Activated CD4-positive, alpha-beta T cell treated with anti-CD3 and anti-CD28 coated beads, Interleukin-2, amount 10 ng/mL, durations not matched to agents 7 days and 5 days (primary cell): ENCODE measurements at regions not wholly inside any gene's neighbourhood (a gene's known extent, or its start where the extent isn't known, plus 50 kb on each side); places are given as distances from the start of the nearest gene placed in this dataset.

ENCODE experiments used
- CTCF ChIA-PET: fragments of 350-600 bp; sonication (Branson Sonifier 250); formaldehyde crosslinking; loops from one replicate; lab custom pipeline; 2021; ENCODE audit warnings: antibody characterized with exemption; lab: Charles Lee
- POLR2A ChIA-PET: fragments of 350-600 bp; sonication (Branson Sonifier 250); formaldehyde crosslinking; loops from one replicate; lab custom pipeline; 2021; ENCODE audit warnings: antibody characterized with exemption; lab: Charles Lee
- DNase-seq: peaks from one replicate; pipeline ENCODE4 v3.0.0-alpha.2; 2020
- H3K27ac Mint-ChIP-seq: one replicate; pipeline ENCODE4 v1.8.0; 2021; ENCODE audit warnings: mild to moderate bottlenecking, moderate library complexity, mixed read lengths
- H3K27me3 Mint-ChIP-seq: one replicate; pipeline ENCODE4 v1.8.0; 2021; ENCODE audit warnings: mixed read lengths
- H3K36me3 Mint-ChIP-seq: one replicate; pipeline ENCODE4 v1.8.0; 2021; ENCODE audit warnings: low read depth, mixed read lengths
- H3K4me1 Mint-ChIP-seq: one replicate; pipeline ENCODE4 v1.8.0; 2021; ENCODE audit warnings: mixed read lengths
- H3K4me3 Mint-ChIP-seq: one replicate; pipeline ENCODE4 v1.8.0; 2021; ENCODE audit warnings: mild to moderate bottlenecking, moderate library complexity, mixed read lengths
- H3K9me3 Mint-ChIP-seq: one replicate; pipeline ENCODE4 v1.8.0; 2021; ENCODE audit warnings: mixed read lengths

DNA sequence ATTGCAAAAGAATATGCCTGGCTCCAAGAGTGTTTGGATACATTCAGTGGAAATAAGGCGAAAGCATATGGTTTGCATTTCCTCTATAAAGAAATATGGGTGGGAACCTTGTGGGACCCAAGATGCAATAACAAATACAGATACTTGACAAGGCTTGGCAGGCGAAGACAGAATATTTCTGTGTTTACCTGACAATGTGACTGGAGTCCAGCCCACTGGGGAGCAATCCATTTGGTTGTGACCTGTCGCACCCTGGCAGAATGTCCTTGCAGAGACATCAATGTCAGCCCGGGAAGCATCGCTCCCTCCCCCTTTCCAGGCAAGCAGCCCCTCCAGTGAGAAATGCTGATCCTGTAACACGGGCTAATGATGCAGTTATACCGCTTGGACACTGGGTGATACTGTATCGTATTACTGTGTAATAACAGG lies 296.6 kb downstream of the MAF start:
- Mint-ChIP-seq H3K27me3 (peaks cover 9% of the 10 kb centered on the region), H3K27ac (no peak overlapping the region), H3K9me3 (no peaks in the 10 kb centered on the region), H3K36me3 (no peaks in the 10 kb centered on the region), H3K4me3 (no peak overlapping the region), H3K4me1 (no peaks in the 10 kb centered on the region)
- DNase-seq = no peak
- ChIA-PET POLR2A (no interaction called here), CTCF (no interaction called here)

DNA sequence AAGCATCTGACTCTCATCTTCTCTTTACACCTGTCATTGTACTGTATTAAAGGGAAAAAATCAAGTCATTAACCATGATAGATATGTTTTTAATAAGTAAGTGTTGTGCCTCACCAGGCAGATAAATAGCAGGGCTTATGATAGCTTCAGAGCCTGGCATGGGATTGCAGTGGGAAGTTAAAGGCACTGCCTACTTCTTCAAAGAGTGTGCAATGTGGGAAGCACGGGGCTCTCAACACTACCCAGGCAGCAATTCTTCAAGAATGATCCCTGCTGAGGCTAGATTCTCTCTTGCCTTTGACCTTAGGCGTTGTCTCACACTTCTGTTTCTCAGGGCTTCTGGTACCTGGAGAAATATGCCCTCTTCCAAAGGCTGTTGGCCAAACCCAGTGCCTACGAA lies 297.3 kb downstream of the MAF start:
- H3K4me1 Mint-ChIP-seq = no peaks in the 10 kb centered on the region
- no peak for DNase-seq
- ChIA-PET POLR2A (no interaction called here), CTCF (interaction anchor here (1.0 kb wide), 1 partner anchor 12 kb away, joined by 3 read pairs; no protein-coding TSS in a partner anchor)
- no peaks in the 10 kb centered on the region for H3K36me3 Mint-ChIP-seq
- H3K27me3 Mint-ChIP-seq = peaks cover 9% of the 10 kb centered on the region
- no peak overlapping the region for H3K4me3 Mint-ChIP-seq
- no peak overlapping the region for H3K27ac Mint-ChIP-seq
- no peaks in the 10 kb centered on the region for H3K9me3 Mint-ChIP-seq

DNA sequence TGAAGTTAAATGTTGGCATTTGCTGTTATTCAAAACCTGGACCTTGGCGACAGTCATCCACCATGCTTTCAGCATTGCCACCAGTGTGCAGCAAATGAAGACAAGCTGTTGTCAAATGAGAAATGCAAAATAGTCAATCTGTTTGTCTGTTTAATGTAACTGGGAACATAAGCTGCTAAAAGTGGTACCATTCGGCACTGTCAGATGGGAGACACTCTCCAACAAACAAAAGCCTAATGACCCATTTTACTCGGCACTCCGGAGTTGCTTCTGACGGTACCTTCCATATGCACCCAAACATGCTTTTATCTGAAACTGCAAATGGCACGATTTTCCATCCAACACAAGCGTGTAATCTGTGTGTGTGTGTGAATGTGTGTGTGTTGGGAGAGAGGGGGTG lies 297.8 kb downstream of the MAF start:
- Mint-ChIP-seq H3K27ac (no peak overlapping the region), H3K27me3 (peaks cover 9% of the 10 kb centered on the region), H3K36me3 (no peaks in the 10 kb centered on the region), H3K9me3 (no peaks in the 10 kb centered on the region), H3K4me1 (no peaks in the 10 kb centered on the region), H3K4me3 (no peak overlapping the region)
- POLR2A ChIA-PET = no interaction called here
- CTCF ChIA-PET = interaction anchor here (1.0 kb wide), 1 partner anchor 13 kb away, joined by 3 read pairs; no protein-coding TSS in a partner anchor
- DNase-seq = no peak

DNA sequence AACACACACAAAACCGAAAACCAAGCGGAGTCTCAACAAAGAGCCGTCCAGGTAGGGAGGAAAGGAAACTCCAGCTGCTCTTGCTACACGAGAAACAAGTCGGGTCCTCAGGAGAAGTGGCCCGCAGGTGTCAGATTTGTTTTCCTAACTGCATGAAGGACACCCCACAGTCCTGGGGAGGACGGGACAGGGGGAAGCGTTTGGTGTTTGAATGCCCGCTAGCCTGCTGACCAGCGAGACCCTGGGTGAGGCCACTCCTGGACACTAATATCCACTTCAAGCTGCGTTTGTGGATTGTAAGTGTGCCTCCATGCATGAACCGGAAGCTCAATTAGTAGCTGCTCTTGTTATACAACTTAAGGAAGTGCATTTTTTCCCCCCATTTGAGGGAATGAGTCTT lies 299.5 kb downstream of the MAF start:
- CTCF ChIA-PET = interaction anchor here (1.4 kb wide), 1 partner anchor 14 kb away, joined by 3 read pairs; no protein-coding TSS in a partner anchor
- no peak overlapping the region for H3K27ac Mint-ChIP-seq
- H3K36me3 Mint-ChIP-seq = no peaks in the 10 kb centered on the region
- POLR2A ChIA-PET = no interaction called here
- H3K9me3 Mint-ChIP-seq = no peaks in the 10 kb centered on the region
- peaks cover 9% of the 10 kb centered on the region for H3K27me3 Mint-ChIP-seq
- H3K4me3 Mint-ChIP-seq = no peak overlapping the region
- peaks cover 8% of the 10 kb centered on the region for H3K4me1 Mint-ChIP-seq
- DNase-seq = no peak

DNA sequence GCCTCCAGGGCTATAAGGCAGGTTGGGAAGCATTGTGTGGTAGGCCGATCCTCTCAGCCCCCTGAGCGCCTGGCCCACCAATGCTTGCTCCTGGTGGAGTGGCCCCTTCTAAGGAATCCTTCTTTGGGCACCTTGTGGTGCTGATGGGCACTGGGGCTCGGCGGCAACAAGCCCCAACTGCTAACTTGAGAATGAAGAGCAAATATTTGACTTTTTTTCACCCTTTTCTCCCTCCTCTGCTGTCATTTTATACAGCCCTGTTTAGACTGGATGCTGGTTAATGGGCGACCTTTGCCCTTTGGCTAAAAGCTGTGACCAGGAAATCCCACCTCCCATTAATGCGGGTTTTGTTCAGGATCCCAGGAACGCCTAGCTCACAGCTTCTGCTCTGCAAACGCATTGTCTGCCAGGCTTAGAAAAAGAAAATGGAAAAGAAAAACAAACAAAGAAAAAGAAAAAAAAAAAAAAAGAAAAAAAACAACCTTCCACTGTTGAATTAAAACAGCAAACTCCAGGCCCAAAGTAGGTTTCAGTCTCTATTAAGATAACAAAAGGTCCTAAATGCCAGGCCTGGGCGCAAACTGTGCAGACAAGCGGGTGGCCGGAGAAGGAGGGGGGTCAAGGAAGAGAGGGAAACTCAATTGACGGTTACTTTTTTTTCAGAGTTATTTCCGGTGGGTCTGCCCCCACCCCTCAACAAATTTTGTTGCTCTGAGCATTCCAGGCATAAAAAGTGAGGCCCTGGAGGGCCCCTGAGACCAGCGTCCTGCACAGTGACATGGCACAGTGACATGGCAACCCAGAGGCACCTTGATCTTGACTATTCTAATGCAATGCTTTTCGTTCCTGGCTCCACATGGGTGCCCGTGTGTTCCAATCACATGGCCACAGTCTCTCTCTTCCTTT lies 301.4 kb downstream of the MAF start:
- DNase-seq = no peak
- Mint-ChIP-seq H3K27ac (no peak overlapping the region), H3K4me3 (no peak overlapping the region), H3K27me3 (peaks cover 9% of the 10 kb centered on the region), H3K9me3 (no peaks in the 10 kb centered on the region), H3K4me1 (peaks cover 9% of the 10 kb centered on the region), H3K36me3 (no peaks in the 10 kb centered on the region)
- ChIA-PET CTCF (interaction anchor here (0.7 to 1.5 kb wide), 4 partner anchors 8 to 35 kb away, joined by 3 to 5 read pairs (median 4); no protein-coding TSS in a partner anchor), POLR2A (no interaction called here)

DNA sequence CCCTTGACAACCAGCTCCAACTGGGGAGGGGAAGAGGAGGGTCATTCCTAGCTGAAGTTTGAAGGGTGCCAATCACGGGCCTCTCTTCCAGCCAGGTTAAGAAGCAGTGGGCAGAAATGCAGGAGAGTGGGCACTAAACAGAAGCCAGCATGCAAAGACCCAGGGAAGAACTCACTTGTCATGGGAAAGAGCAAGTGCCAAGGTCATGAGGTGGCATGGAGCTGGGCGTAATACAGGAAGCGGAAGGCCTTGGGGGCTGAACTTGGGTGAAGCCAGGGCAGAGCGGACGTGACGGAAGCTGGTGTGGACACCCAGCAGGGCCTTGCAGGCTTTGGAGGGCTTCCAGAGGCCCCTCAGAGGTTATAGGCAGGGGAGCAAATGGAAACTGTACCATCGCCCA lies 302.1 kb downstream of the MAF start:
- H3K36me3 Mint-ChIP-seq = peaks cover 1% of the 10 kb centered on the region
- no peak for DNase-seq
- POLR2A ChIA-PET = no interaction called here
- no peak overlapping the region for H3K27ac Mint-ChIP-seq
- peaks cover 9% of the 10 kb centered on the region for H3K4me1 Mint-ChIP-seq
- CTCF ChIA-PET = interaction anchor here (0.7 to 1.5 kb wide), 3 partner anchors 8 to 12 kb away, joined by 3 to 5 read pairs (median 4); no protein-coding TSS in a partner anchor
- no peaks in the 10 kb centered on the region for H3K9me3 Mint-ChIP-seq
- no peak overlapping the region for H3K4me3 Mint-ChIP-seq
- H3K27me3 Mint-ChIP-seq = peaks cover 9% of the 10 kb centered on the region

DNA sequence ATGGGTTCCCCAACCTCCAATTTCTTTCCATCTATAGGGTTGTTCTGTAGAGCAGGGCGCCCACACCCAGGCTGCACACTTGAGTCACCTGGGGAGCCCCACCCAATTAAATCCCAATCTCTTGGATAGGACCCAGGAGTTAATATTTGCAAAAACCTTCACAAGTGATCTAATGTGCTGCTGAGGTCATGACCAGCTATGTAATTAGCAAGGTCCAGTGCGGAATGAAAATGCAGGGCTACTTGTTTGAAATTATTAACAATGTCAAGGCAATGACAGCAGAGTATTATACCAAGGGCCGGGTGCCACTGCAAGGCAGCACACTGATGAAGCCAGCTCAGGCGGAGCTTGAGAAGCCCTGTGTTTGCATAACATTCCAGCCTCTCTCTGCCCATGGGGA lies 302.7 kb downstream of the MAF start:
- Mint-ChIP-seq H3K4me3 (no peak overlapping the region), H3K27me3 (peaks cover 7% of the 10 kb centered on the region), H3K36me3 (peaks cover 2% of the 10 kb centered on the region), H3K4me1 (peaks cover 9% of the 10 kb centered on the region), H3K9me3 (no peaks in the 10 kb centered on the region), H3K27ac (no peak overlapping the region)
- ChIA-PET POLR2A (no interaction called here), CTCF (interaction anchor here (0.7 to 1.5 kb wide), 3 partner anchors 9 to 13 kb away, joined by 3 to 5 read pairs (median 4); no protein-coding TSS in a partner anchor)
- DNase-seq = no peak

DNA sequence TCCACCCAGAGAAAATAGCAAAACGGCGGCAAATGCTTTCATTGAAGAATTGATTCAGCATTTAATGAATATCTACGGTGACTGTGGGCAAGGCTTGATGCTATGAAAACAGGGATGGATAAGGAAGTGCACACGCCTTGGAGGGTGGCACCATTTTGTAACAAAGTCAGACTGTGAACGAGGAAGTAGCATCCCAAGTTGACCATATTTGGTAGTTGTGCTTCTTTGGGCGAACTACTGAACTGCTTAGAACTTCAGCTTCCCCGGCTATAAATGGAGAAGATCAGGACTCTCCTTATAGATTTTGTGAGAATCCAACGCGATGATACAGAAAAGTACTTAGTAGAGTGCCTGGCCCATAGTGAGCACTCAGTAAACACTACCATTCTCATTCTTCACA lies 303.2 kb downstream of the MAF start:
- POLR2A ChIA-PET = no interaction called here
- peaks cover 9% of the 10 kb centered on the region for H3K4me1 Mint-ChIP-seq
- peaks cover 4% of the 10 kb centered on the region for H3K9me3 Mint-ChIP-seq
- CTCF ChIA-PET = interaction anchor here (1.4 to 1.5 kb wide), 2 partner anchors 10 kb away, joined by 4 to 5 read pairs; no protein-coding TSS in a partner anchor
- peaks cover 2% of the 10 kb centered on the region for H3K27me3 Mint-ChIP-seq
- H3K27ac Mint-ChIP-seq = no peak overlapping the region
- peaks cover 2% of the 10 kb centered on the region for H3K36me3 Mint-ChIP-seq
- H3K4me3 Mint-ChIP-seq = no peak overlapping the region
- no peak for DNase-seq

DNA sequence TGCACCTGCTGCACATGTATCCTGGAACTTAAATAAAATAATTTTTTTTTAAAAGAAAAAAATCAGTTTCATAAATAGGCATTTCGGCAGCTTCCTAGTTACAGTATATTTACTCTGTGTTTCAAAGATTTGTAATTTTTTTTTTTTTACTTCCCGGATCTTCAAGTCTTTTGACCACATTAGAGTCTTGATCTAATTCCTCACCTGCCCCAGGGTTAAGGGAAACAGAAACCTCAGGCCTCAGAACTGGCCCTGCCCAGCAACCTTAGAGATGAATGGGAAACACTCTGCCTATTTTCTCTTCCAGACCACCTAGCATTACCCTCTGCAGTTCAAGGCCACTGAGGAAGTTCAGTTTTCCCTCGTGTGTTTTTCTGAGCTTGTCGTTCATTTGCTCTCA lies 304.0 kb downstream of the MAF start:
- Mint-ChIP-seq H3K4me1 (peaks cover 9% of the 10 kb centered on the region), H3K27me3 (peaks cover 4% of the 10 kb centered on the region), H3K4me3 (no peak overlapping the region), H3K36me3 (peaks cover 2% of the 10 kb centered on the region), H3K27ac (no peak overlapping the region), H3K9me3 (peaks cover 7% of the 10 kb centered on the region)
- CTCF ChIA-PET = interaction anchor here (0.6 kb wide), 1 partner anchor 582 kb away, joined by 3 read pairs; no protein-coding TSS in a partner anchor
- POLR2A ChIA-PET = no interaction called here
- DNase-seq = no peak

DNA sequence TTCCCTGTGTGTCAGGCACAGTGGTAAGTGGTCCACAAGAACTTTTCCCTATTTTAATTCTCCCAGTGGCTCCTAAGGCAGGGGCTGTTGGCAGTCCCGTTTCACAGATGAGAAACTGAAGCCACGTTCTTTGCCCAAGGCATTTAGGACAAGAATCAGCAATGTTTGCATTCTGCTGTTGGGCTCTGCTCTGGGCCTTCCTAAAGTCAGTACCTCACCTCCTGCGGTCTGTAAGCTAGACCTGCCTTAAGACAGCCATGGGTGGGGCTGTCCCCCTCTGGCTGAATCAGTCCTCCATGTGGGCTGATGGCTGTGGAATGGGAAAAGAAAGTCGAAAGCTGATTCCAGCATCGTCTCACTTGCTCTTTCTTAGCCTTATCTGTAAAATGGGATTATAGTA lies 304.8 kb downstream of the MAF start:
- CTCF ChIA-PET = interaction anchor here (0.6 to 1.5 kb wide), 2 partner anchors 11 to 583 kb away, joined by 3 read pairs; no protein-coding TSS in a partner anchor

DNA sequence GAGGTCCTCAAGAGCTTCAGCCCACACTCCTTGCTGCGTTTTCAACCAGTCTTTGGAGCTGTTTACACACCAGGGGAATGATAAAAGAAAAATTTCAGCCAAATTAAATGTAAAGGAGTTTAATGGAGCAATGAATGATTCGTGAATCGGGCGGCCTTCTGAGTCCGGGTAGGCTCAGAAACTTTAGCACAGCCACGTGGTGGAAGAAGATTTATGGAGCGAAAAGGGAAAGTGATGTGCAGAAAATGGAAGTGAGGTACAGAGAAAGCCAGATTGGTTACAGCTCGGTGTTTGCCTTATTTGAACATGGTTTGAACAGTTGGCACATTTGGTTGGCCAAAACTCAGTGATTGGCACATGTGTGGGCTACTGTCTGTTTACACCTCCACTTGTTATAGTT lies 305.4 kb downstream of the MAF start:
- Mint-ChIP-seq H3K9me3 (peaks cover 7% of the 10 kb centered on the region), H3K4me1 (peaks cover 9% of the 10 kb centered on the region), H3K4me3 (no peak overlapping the region), H3K36me3 (peaks cover 2% of the 10 kb centered on the region), H3K27ac (no peak overlapping the region), H3K27me3 (peaks cover 4% of the 10 kb centered on the region)
- POLR2A ChIA-PET = no interaction called here
- CTCF ChIA-PET = interaction anchor here (1.2 to 1.5 kb wide), 3 partner anchors 10 to 12 kb away, joined by 3 to 5 read pairs (median 3); no protein-coding TSS in a partner anchor
- DNase-seq = no peak

More for the DNA sequence above, 304.8 kb downstream of the MAF start:
- no peak overlapping the region for H3K4me3 Mint-ChIP-seq
- peaks cover 2% of the 10 kb centered on the region for H3K36me3 Mint-ChIP-seq
- H3K27ac Mint-ChIP-seq = no peak overlapping the region
- peaks cover 9% of the 10 kb centered on the region for H3K4me1 Mint-ChIP-seq
- POLR2A ChIA-PET = no interaction called here
- DNase-seq = no peak
- H3K9me3 Mint-ChIP-seq = peaks cover 7% of the 10 kb centered on the region
- peaks cover 5% of the 10 kb centered on the region for H3K27me3 Mint-ChIP-seq

DNA sequence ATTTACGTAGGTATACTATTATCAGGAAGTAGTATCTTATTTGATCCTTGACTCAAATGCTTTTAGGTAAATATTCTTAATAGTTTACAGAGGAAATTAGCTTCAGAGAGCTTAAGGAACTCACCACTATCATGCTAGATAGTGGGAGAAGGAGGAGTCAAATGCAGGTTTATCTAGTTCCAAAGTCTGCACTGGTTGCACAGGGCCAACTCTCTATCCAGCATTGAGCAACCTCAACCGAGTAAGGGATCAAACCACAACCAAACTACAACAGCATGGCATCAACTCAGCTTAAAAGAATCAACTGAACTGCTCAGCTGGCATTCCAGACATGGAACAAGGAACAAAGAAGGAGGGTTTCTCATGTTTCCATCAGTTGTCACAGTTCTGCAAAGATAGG lies 306.0 kb downstream of the MAF start:
- ChIA-PET CTCF (interaction anchor here (1.2 to 1.5 kb wide), 3 partner anchors 10 to 12 kb away, joined by 3 to 5 read pairs (median 3); no protein-coding TSS in a partner anchor), POLR2A (no interaction called here)
- H3K27ac Mint-ChIP-seq = no peak overlapping the region
- H3K4me3 Mint-ChIP-seq = no peak overlapping the region
- peaks cover 9% of the 10 kb centered on the region for H3K4me1 Mint-ChIP-seq
- H3K27me3 Mint-ChIP-seq = peaks cover 4% of the 10 kb centered on the region
- peaks cover 2% of the 10 kb centered on the region for H3K36me3 Mint-ChIP-seq
- no peak for DNase-seq
- peaks cover 7% of the 10 kb centered on the region for H3K9me3 Mint-ChIP-seq
